ENCODE measurements at regions not wholly inside any gene's neighbourhood (a gene's known extent, or its start where the extent isn't known, plus 50 kb on each side); places are given as distances from the start of the nearest gene placed in this dataset.
"Not testable (repeated sequence)": the region's sequence is repeated elsewhere in the genome, so short reads cannot be mapped to it uniquely, and the experiment has no call there.

DNA sequence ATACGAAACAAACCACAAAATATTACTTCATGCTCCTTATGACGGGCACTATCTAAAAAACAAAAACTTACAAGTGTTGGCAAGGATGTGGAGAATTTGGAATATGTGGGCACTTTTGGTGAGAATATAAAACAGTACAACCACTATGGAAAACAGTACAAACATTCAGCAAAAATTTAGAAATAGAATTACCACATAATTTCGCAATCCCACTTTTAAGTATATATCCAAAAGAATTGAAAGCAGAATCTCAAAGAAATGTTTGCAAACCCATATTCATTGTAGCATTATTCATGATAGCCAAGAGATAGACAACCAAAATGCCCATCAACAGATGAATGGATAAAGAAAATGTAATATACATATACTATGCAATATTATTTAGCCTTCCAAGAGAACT, 1173.7 kb upstream of the PRR20A start:
- no peak for ATAC-seq (ENCODE audit: insufficient read depth, low FRiP score)
- H3K27me3 ChIP-seq (ENCODE audit: control insufficient read depth in 3 of 3, insufficient read depth in 3 of 3, low read length in 2 of 3), result no peaks in the 10 kb centered on the region
- no peak for DNase-seq
- no peak overlapping the region for H3K4me3 ChIP-seq
- H3K9ac ChIP-seq (ENCODE audit: insufficient read depth in 1 of 2, low read length in 2 of 2), result no peak overlapping the region
- no peaks in the 10 kb centered on the region for H3K4me1 ChIP-seq (ENCODE audit: control insufficient read depth in 5 of 5, insufficient read depth in 5 of 5, low read length in 5 of 5)
- H3K36me3 ChIP-seq (ENCODE audit: control insufficient read depth in 4 of 4, insufficient read depth in 4 of 4, low read length in 4 of 4), result no peaks in the 10 kb centered on the region
- H3K9me3 ChIP-seq (ENCODE audit: control insufficient read depth in 4 of 4, insufficient read depth in 3 of 4, low read length in 3 of 4), result peaks cover 0 to 14% (median 3%) of the 10 kb centered on the region in 4 donors
- 89 to 94% methylated on average over 3 of the region's 3 CpGs for WGBS, 2 donors
- TF ChIP-seq, protein P1, sequence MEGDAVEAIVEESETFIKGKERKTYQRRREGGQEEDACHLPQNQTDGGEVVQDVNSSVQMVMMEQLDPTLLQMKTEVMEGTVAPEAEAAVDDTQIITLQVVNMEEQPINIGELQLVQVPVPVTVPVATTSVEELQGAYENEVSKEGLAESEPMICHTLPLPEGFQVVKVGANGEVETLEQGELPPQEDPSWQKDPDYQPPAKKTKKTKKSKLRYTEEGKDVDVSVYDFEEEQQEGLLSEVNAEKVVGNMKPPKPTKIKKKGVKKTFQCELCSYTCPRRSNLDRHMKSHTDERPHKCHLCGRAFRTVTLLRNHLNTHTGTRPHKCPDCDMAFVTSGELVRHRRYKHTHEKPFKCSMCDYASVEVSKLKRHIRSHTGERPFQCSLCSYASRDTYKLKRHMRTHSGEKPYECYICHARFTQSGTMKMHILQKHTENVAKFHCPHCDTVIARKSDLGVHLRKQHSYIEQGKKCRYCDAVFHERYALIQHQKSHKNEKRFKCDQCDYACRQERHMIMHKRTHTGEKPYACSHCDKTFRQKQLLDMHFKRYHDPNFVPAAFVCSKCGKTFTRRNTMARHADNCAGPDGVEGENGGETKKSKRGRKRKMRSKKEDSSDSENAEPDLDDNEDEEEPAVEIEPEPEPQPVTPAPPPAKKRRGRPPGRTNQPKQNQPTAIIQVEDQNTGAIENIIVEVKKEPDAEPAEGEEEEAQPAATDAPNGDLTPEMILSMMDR (IDR thresholded peaks at IDR 0.05; ENCODE audit: control extremely low read depth, extremely low read depth), result no peak
- H3K27ac ChIP-seq (ENCODE audit: low read depth in 1 of 2, low read length in 1 of 2), result no peak overlapping the region

DNA sequence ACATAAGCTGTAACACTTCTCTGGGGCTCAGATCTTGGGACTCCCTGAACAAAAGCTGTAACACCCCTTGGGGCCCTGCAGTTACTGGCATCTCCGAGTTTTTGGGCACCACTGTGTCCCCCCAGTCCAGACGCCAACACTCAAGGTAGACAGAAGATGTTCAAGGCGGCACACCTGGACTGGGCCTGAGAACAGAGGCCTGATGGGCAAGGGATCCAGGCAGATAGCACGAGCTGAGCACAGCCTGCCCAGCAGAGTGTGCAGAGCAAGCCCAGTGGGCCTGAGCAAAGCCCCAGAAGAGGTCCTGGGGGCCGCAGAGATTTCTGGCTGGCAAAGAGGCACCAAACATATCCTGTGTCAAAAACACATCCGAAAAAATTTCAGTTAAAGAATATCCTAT, 1163.3 kb upstream of the PRR20A start:
- Histone ChIP-seq H3K4me1 (ENCODE audit: control insufficient read depth in 5 of 5, insufficient read depth in 5 of 5, low read length in 5 of 5) (no peaks in the 10 kb centered on the region), H3K4me3 (no peak overlapping the region), H3K27ac (ENCODE audit: low read depth in 1 of 2, low read length in 1 of 2) (no peak overlapping the region), H3K36me3 (ENCODE audit: control insufficient read depth in 4 of 4, insufficient read depth in 4 of 4, low read length in 4 of 4) (no peaks in the 10 kb centered on the region), H3K9ac (ENCODE audit: insufficient read depth in 1 of 2, low read length in 2 of 2) (no peak overlapping the region), H3K9me3 (ENCODE audit: control insufficient read depth in 4 of 4, insufficient read depth in 3 of 4, low read length in 3 of 4) (peaks cover 0 to 6% (median 2%) of the 10 kb centered on the region in 4 donors), H3K27me3 (ENCODE audit: control insufficient read depth in 3 of 3, insufficient read depth in 3 of 3, low read length in 2 of 3) (no peaks in the 10 kb centered on the region)
- TF ChIP-seq, protein P1 (IDR thresholded peaks at IDR 0.05; ENCODE audit: control extremely low read depth, extremely low read depth), result no peak
- WGBS, 2 donors, result 83% methylated on average over 6 of the region's 6 CpGs
- ATAC-seq (ENCODE audit: insufficient read depth, low FRiP score), result no peak
- DNase-seq, result no peak

DNA sequence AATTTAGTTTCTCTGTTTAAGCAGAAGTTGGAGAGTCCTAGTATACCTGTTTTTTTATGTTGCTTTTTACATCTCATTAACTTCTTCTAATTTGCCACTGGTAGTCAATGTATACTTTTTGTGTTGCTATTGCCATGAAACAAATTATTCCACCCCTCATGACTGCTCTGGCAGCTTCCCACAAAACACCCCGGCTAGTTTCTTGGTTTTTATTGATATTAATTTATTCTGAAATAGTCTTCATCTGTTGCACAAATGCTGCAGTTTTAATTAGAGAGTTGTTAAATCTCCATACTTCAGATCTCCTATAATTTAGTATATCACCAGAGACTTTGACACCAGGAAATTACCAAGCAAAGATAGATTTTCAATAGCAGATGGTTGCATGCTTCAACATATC, 1159.3 kb upstream of the PRR20A start:
- Histone ChIP-seq H3K4me1 (ENCODE audit: control insufficient read depth in 5 of 5, insufficient read depth in 5 of 5, low read length in 5 of 5) (no peaks in the 10 kb centered on the region), H3K9me3 (ENCODE audit: control insufficient read depth in 4 of 4, insufficient read depth in 3 of 4, low read length in 3 of 4) (peaks cover 0 to 6% (median 2%) of the 10 kb centered on the region in 4 donors), H3K4me3 (no peak overlapping the region), H3K27ac (ENCODE audit: low read depth in 1 of 2, low read length in 1 of 2) (no peak overlapping the region), H3K27me3 (ENCODE audit: control insufficient read depth in 3 of 3, insufficient read depth in 3 of 3, low read length in 2 of 3) (no peaks in the 10 kb centered on the region), H3K36me3 (ENCODE audit: control insufficient read depth in 4 of 4, insufficient read depth in 4 of 4, low read length in 4 of 4) (no peaks in the 10 kb centered on the region), H3K9ac (ENCODE audit: insufficient read depth in 1 of 2, low read length in 2 of 2) (no peak overlapping the region)
- DNase-seq (no peak), ATAC-seq (ENCODE audit: insufficient read depth, low FRiP score) (no peak)
- 74 to 82% methylated on average over 1 of the region's 1 CpG for WGBS, 2 donors
- TF ChIP-seq, protein P1 (IDR thresholded peaks at IDR 0.05; ENCODE audit: control extremely low read depth, extremely low read depth), result no peak

DNA sequence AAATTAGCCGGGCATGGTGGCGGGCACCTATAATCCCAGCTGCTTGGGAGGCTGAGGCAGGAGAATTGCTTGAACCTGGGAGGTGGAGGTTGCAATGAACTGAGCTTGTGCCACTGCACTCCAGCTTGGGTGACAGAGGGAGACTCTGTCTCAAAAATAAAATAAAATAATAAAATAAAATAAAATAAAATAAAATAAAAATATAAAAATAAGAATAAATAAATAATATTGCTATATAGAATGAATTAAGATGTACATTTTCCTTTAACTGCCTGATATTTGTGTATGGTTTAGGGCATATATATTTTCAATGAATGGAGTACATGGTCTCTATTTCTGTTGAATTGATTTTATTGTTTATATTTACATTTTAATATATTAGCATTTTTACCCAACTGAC, 1156.7 kb upstream of the PRR20A start:
- DNase-seq; H3K4me3 ChIP-seq; H3K36me3 ChIP-seq (ENCODE audit: control insufficient read depth in 4 of 4, insufficient read depth in 4 of 4, low read length in 4 of 4); H3K27ac ChIP-seq (ENCODE audit: low read depth in 1 of 2, low read length in 1 of 2); ATAC-seq (ENCODE audit: insufficient read depth, low FRiP score); H3K9ac ChIP-seq (ENCODE audit: insufficient read depth in 1 of 2, low read length in 2 of 2); H3K9me3 ChIP-seq (ENCODE audit: control insufficient read depth in 4 of 4, insufficient read depth in 3 of 4, low read length in 3 of 4); H3K27me3 ChIP-seq (ENCODE audit: control insufficient read depth in 3 of 3, insufficient read depth in 3 of 3, low read length in 2 of 3); H3K4me1 ChIP-seq (ENCODE audit: control insufficient read depth in 5 of 5, insufficient read depth in 5 of 5, low read length in 5 of 5): not testable (repeated sequence)
- 88 to 93% methylated on average over 2 of the region's 2 CpGs for WGBS, 2 donors

Data from lung (tissue), 11 donors.